GM12892 (cell line): ENCODE measurements at regions not wholly inside any gene's neighbourhood (a gene's known extent, or its start where the extent isn't known, plus 50 kb on each side); places are given as distances from the start of the nearest gene placed in this dataset.

Experiments used
- POLR2A ChIP-seq: IDR thresholded peaks from 2 replicates; pipeline ENCODE4 v1.6.1; 2011; ENCODE audit warnings: low read depth, low read length, control low read depth
- POLR2AphosphoS5 ChIP-seq: IDR thresholded peaks from 2 replicates; pipeline ENCODE4 v1.6.1; 2011; ENCODE audit warnings: low read depth, low read length, control low read depth
- TAF1 ChIP-seq: IDR thresholded peaks from 2 replicates; pipeline ENCODE4 v1.6.1; 2011; ENCODE audit warnings: low read depth, mild to moderate bottlenecking, control low read depth, low read length, borderline replicate concordance

- no peak for TF ChIP-seq POLR2A
- TF ChIP-seq POLR2AphosphoS5 = no peak
- TF ChIP-seq TAF1 = no peak
Observed at GRCh38 chr5:173709145-173709544, 92.7 kb upstream of the BOD1 start.
